Choroid plexus epithelial cell (primary cell): ENCODE measurements at regions not wholly inside any gene's neighbourhood (a gene's known extent, or its start where the extent isn't known, plus 50 kb on each side); places are given as distances from the start of the nearest gene placed in this dataset.

Experiments used
- DNase-seq: peaks from one replicate; pipeline ENCODE4 v3.0.0-alpha.2; 2010; ENCODE audit warnings: low read depth
- H3K4me3 ChIP-seq: 2 replicates; pipeline ENCODE4 v1.5.1; 2011; ENCODE audit warnings: low read depth, mild to moderate bottlenecking, control low read depth, low read length, moderate library complexity
- TF ChIP-seq, protein P1 (sequence below): conservative IDR thresholded peaks from 2 replicates; pipeline ENCODE4 v1.5.1; 2011; ENCODE audit warnings: low read depth, mild to moderate bottlenecking, control low read depth, inconsistent platforms, low read length, moderate library complexity

DNA sequence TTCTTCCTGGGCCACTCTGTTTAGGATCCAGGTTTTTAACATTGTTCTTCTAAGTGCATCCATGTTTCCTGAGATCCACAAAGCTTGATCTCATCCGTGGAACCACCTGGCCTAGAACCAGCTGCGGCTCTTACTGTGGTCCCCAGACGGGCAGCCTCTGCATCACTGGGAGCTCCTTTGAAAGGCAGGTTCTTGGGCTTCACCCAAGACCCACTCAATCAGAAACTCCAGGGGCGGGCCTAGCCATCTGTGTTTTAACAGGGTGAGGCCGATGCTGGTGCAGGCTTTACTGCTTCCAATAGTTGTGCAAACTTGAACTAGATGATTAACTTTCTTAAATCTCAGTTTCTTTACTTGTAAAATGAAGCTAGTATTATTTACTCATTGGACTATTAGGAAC lies 605.7 kb downstream of the FGF9 start:
- TF ChIP-seq, protein P1, sequence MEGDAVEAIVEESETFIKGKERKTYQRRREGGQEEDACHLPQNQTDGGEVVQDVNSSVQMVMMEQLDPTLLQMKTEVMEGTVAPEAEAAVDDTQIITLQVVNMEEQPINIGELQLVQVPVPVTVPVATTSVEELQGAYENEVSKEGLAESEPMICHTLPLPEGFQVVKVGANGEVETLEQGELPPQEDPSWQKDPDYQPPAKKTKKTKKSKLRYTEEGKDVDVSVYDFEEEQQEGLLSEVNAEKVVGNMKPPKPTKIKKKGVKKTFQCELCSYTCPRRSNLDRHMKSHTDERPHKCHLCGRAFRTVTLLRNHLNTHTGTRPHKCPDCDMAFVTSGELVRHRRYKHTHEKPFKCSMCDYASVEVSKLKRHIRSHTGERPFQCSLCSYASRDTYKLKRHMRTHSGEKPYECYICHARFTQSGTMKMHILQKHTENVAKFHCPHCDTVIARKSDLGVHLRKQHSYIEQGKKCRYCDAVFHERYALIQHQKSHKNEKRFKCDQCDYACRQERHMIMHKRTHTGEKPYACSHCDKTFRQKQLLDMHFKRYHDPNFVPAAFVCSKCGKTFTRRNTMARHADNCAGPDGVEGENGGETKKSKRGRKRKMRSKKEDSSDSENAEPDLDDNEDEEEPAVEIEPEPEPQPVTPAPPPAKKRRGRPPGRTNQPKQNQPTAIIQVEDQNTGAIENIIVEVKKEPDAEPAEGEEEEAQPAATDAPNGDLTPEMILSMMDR = no peak
- DNase-seq = no peak
- no peak overlapping the region for H3K4me3 ChIP-seq

DNA sequence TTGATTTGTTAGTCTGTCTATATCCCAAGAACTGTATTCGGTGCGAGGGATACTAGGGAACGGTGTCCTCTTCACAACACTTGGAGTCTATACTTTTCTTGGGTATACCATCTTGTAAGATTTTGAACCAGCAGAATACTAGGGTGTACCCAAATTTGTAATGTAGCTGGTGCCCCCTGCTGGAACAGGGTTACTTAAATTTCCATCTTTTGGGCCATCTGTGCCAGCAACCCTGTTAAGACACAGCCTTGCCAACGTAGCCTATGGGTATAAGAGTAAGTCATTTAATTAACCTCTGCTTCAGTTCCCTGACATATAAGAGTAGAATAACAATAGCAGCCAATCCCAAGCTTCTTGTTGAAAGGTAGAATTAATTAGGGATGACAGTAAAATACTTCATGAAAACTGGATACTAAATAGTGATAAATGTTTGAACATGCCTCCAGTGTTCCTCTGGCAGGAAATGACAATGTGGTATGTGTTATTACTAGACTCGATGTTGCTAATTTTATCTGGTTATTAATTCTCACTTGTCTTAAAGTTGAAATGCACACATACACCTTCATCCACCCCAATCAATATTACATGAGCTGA lies 607.6 kb downstream of the FGF9 start:
- no peak overlapping the region for H3K4me3 ChIP-seq
- peak; percentile 0 for DNase-seq
- TF ChIP-seq, protein P1 = no peak

DNA sequence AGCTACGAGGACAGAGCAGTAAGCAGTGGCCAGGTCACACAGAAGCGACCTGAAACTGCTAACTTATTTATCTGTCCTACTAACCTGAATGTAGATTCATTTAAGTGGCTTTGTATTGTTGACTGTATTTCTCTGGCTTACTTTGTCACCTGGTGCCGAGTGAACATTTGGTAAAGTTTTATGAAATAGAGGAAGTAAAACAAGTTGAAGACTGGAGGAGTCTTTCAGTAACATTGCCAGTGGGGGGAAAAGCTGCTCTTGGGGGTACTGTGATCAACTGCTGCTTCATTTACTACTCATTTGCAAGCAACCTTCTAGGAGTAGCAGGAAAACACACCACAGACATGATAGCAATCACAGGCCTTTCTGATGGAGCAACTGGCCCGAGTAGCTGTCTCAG lies 615.0 kb downstream of the FGF9 start:
- H3K4me3 ChIP-seq = no peak overlapping the region
- DNase-seq = no peak
- TF ChIP-seq, protein P1 = no peak

DNA sequence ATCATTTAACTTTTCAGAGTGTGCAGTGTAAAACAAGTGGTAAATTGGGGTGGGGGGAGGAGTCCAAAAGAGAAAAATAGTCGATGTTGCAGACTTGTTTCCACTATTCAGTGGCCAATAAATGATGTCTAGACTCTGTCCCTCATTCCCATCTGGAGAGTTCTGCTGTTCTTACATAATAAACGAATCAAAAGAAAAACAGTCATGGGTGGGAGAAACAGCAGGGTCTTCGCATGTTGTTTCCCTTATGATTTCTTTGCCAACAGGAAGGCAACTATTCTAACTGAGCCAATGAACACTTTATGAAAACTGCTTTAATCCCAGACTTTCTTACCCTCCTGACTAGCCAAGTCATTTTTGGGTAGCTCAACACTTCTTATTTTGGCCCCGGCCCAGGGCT lies 615.5 kb downstream of the FGF9 start:
- no peak overlapping the region for H3K4me3 ChIP-seq
- TF ChIP-seq, protein P1 = no peak
- DNase-seq = no peak

DNA sequence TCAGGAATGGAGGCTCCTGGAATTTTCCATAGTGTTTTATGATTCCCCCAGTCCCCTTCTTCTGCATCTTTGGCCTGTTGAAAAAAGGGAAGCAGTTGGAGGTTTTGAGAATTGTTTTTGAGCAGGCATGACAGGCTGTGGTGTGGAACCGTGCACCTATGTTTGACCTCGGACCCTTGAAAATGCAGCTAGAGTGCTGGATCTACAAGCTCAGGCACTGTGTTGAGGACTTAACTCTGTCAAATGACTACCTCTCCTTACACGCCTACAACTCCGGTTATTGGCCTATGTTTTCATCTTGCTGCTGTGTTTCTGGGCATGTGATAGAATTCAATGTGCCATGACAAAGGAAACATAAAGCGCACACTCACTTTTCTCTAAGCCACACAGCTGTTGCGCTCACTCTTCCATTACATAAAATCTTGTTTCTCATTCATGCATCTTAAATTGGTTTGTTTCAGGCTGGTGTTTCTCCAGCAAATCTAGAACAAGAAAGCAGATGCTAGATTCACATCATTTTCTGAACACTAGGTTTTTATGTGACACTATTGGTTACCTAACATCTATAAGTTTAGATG lies 616.6 kb downstream of the FGF9 start:
- no peak for DNase-seq
- H3K4me3 ChIP-seq = no peak overlapping the region
- TF ChIP-seq, protein P1 = no peak

DNA sequence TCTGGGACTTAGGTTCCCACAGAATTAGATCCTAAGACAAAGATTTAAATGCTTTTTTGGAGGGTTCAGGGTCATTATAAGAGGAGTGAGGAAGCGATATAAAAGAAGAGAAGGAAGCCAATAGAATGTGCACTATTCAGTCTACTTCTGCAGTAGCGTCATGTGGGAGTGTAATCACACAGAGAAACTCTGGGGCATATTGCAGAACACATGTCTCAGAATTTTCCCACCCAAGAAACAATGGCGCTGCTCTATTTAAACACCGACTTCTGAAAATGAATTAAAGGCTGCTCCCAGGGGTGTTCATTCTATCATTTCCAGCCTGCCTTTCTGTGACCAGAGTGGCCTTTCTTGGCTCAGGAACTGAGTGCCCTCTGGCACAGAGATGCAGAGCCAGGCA lies 617.6 kb downstream of the FGF9 start:
- DNase-seq = no peak
- TF ChIP-seq, protein P1 = no peak
- no peak overlapping the region for H3K4me3 ChIP-seq

DNA sequence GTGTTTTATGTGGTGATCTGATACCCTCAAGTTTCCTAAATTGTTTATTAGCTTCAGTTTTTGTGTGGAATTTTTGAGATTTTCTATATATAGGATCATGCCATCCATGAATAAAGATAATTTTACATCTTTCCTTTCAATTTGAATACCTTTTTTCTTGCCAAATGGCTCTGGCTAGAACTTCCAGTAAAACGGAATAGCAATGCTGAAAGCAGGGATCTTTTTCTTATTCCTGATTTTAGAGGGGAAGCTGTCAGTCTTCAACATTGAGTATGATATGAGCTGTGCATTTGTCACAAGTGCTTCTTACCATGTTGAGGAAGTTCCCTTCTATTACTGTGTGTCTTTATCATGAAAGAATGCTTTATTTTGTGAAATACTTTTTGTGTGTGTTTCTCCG lies 618.8 kb downstream of the FGF9 start:
- TF ChIP-seq, protein P1 = no peak
- DNase-seq = no peak
- H3K4me3 ChIP-seq = no peak overlapping the region
